Lower leg skin (tissue), 4 donors: ENCODE measurements at regions not wholly inside any gene's neighbourhood (a gene's known extent, or its start where the extent isn't known, plus 50 kb on each side); places are given as distances from the start of the nearest gene placed in this dataset.

ENCODE experiments used
- DNase-seq, 2 donors: peaks; one replicate each; pipeline ENCODE4 v3.0.0-alpha.2; 2019; ENCODE audit warnings: low spot score in 2 of 2
- H3K4me3 ChIP-seq: fragments of 200-600 bp; sonication (generic); 2 replicates; pipeline ENCODE4 v1.5.1; 2017; ENCODE audit warnings: mild to moderate bottlenecking, low read depth; ENCODE audit not compliant: poor library complexity, severe bottlenecking
- CTCF ChIP-seq, 3 donors: fragments of 450-650 bp; IDR thresholded peaks; one replicate each; pipeline ENCODE4 v1.5.1; 2016; ENCODE audit warnings: antibody characterized with exemption in 3 of 3, mild to moderate bottlenecking in 3 of 3, moderate library complexity in 2 of 3
- POLR2A ChIP-seq, 2 donors: fragments of 450-650 bp; IDR thresholded peaks; one replicate each; pipeline ENCODE4 v1.6.1; 2016 to 2017; ENCODE audit warnings: antibody characterized with exemption in 2 of 2, mild to moderate bottlenecking in 1 of 2, moderate library complexity in 1 of 2
- WGBS, 2 donors: methylation state at CpG; one replicate each; pipeline ENCODE4 v1.1.5; 2018; 5-methylcytosine and 5-hydroxymethylcytosine counted together
- intact Hi-C: fragments of 100-400 bp; cut with DNase I; formaldehyde crosslinking; loops from one replicate; pipeline ENCODE4 v1.15.0; 2023; ENCODE audit warnings: low total_unique reads

GRCh38 chr10:4181081-4181480 is 396.1 kb upstream of the KLF6 start:
- TF ChIP-seq POLR2A (IDR thresholded peaks at IDR 0.05) = no peak
- TF ChIP-seq CTCF (IDR thresholded peaks at IDR 0.05) = no peak
- H3K4me3 ChIP-seq = no peak overlapping the region
- no peak for DNase-seq
- intact Hi-C loops = no loop called here
- 57 to 66% methylated on average over 9 of the region's 9 CpGs for WGBS, 2 donors

GRCh38 chr10:4177791-4178190 is 392.8 kb upstream of the KLF6 start:
- H3K4me3 ChIP-seq = no peak overlapping the region
- intact Hi-C loops = no loop called here
- WGBS, 2 donors = 55 to 69% methylated on average over 3 of the region's 3 CpGs
- no peak for DNase-seq
- no peak for TF ChIP-seq CTCF (IDR thresholded peaks at IDR 0.05)
- TF ChIP-seq POLR2A (IDR thresholded peaks at IDR 0.05) = no peak

GRCh38 chr10:4176500-4177281 is 391.7 kb upstream of the KLF6 start:
- H3K4me3 ChIP-seq = no peak overlapping the region
- TF ChIP-seq CTCF (IDR thresholded peaks at IDR 0.05) = no peak
- TF ChIP-seq POLR2A (IDR thresholded peaks at IDR 0.05) = no peak
- no peak for DNase-seq
- WGBS, 2 donors = 60 to 76% methylated on average over 5 of the region's 5 CpGs
- intact Hi-C loops = no loop called here

GRCh38 chr10:4174197-4174596 is 389.2 kb upstream of the KLF6 start:
- DNase-seq = no peak
- H3K4me3 ChIP-seq = no peak overlapping the region
- WGBS, 2 donors = 85% methylated on average over 9 of the region's 9 CpGs
- intact Hi-C loops = no loop called here
- TF ChIP-seq CTCF (IDR thresholded peaks at IDR 0.05) (peak in 1 of 3 donors; percentile 15), POLR2A (IDR thresholded peaks at IDR 0.05) (no peak)

- intact Hi-C loops = no loop called here
- H3K4me3 ChIP-seq = no peak overlapping the region
- no peak for TF ChIP-seq CTCF (IDR thresholded peaks at IDR 0.05)
- TF ChIP-seq POLR2A (IDR thresholded peaks at IDR 0.05) = no peak
- WGBS, 2 donors = 67 to 70% methylated on average over 6 of the region's 6 CpGs
- no peak for DNase-seq
These were observed 385.8 kb upstream of the KLF6 start for GRCh38 chr10:4170633-4171314.
